Astrocyte (in vitro differentiated cells and primary cell): ENCODE measurements at regions not wholly inside any gene's neighbourhood (a gene's known extent, or its start where the extent isn't known, plus 50 kb on each side); places are given as distances from the start of the nearest gene placed in this dataset.

Experiments
- CTCF ChIP-seq: IDR thresholded peaks from 2 replicates; pipeline ENCODE4 v1.5.1; 2011; ENCODE audit warnings: low read depth, mild to moderate bottlenecking, inconsistent platforms, low read length, moderate library complexity; ENCODE audit not compliant: insufficient read depth
- EZH2 ChIP-seq: IDR thresholded peaks from 2 replicates; pipeline ENCODE4 v1.6.1; 2012; ENCODE audit warnings: mild to moderate bottlenecking, low read length, inconsistent platforms; ENCODE audit not compliant: insufficient read depth

- TF ChIP-seq EZH2 (no peak), CTCF (peak; percentile 49)
These were observed 1496.5 kb downstream of the FAM181B start for GRCh38 chr11:81237139-81237538.
